NCI-H2107 (cell line): ENCODE measurements at regions not wholly inside any gene's neighbourhood (a gene's known extent, or its start where the extent isn't known, plus 50 kb on each side); places are given as distances from the start of the nearest gene placed in this dataset.
A peak's percentile ranks its signal among the peaks of the same experiment; 100 is the strongest.

ENCODE experiments used
- DNase-seq: peaks from one replicate; lab custom pipeline; 2025; lab: John Stamatoyannopoulos, UW

DNA sequence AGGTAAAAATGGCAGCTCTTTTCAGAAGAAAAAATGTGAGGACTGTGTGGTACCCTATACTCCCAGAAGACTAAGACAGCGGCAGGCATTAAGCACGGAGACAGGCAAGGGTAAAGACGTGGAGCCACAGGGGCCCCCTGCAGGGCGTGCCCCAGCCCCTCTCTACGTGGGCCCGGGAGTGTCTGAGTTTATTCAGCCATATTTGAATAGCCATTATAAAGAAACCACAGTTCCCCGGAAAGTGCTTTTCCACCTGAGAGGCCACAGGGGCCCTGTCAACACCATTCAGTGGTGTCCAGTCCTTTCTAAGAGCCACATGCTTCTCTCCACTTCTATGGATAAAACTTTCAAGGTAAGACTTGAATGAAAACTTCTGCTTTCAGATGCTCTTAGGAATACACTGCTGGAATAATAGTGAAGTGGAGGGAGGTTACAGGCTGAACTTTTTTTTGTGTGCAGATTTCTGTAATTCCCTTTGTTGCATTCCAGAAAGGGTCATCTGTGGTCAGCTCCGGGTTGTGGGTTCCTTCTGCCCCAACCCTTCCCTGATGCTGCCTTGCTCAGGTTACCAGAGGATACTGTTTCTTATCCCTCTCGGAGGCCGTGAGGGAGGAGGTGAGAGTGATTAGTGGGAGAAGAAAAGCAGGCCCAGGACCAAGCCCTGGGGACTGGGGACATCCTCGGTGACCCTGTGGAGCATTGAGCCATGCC lies 58.4 kb downstream of the SLC25A47 start:
- DNase-seq = no peak

GRCh38 chr14:100382106-100382455 lies 58.9 kb downstream of the SLC25A47 start:
- DNase-seq = no peak

DNA sequence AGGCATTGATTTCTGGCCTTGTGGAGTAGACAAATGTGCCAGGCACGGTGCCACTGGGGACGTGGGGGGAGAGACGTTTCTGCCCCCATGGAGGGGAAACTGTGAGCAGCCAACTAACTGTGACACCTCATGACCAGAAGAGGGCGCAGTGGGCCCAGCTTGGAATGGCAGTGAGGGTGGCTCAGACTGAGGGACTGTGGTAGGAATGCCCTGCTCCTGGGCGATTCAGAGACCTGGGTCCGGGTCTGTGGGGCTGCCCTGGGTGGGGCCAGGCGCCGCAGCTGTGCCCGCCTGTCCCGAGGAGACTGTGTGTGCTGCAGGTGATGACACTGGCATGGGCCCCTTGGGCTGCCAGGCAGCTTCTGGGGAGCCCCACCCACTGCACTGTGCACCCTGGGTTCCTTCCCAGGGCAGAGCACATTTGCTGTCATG lies 60.6 kb downstream of the SLC25A47 start:
- DNase-seq = peak; percentile 86

DNA sequence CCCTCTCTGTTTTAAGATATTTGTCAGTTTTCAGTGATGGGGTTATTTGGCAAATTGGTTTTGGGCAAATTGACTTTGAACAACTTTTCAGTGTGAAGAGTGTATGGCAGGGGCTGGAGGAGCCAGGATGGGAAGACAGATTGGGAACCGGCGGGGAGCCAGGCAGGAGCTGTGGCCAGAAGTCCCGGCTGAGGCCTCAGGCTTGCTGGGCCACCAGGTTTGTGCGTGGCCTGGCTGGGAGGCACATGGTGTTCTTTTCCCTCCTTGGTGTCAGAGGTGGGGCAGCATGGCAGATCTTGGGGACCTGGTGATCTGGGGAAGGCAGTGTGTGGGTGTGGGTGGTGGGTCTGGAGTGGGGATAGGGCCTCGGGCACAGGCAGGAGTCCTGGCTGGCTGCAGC lies 61.1 kb downstream of the SLC25A47 start:
- DNase-seq = no peak

DNA sequence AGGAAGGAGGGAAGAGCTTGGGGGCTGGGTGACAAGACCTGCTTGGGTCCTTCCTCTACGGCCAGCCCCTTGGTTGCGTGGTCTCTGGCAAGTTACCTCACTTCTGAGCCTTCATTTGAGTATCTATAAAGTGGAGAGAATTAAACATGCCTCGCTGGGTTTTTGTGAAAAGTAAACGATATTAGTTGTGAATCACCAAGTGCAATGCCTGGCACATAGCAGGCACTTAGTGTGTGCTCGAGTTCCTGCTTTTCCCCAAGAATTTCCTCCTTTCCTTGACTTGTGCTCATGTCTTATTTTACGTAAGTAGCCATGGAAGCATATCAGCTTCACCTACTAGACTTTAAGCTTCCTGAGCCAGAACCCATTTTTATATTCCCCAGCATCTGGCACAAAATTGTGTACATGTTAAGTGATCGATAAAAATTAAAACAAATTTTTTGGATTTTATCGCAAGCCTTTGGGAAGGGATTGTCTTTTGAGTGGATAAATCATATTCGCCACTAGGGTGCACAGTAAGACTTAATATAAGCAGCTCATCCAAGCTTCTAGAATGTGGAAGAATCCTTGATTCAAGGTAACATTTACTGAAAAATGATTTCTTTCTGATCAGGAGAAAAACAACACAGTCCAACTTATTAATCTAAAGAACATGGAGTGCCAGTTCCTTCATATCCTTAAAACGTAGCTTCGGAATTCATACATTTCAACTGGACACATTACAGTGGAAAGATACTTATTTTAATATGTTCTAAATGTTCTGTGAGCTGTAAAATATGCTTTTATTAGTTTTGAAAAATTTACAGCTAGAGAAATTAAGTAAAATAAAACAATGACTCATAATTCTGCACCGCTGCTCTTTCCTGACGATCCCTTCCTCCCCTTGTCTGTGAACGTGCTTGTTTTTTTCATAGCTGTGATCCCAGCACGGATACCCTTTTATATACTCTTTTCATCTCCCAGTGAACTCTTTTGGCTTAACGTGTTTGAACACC lies 62.0 kb downstream of the SLC25A47 start:
- peak; percentile 61 for DNase-seq

DNA sequence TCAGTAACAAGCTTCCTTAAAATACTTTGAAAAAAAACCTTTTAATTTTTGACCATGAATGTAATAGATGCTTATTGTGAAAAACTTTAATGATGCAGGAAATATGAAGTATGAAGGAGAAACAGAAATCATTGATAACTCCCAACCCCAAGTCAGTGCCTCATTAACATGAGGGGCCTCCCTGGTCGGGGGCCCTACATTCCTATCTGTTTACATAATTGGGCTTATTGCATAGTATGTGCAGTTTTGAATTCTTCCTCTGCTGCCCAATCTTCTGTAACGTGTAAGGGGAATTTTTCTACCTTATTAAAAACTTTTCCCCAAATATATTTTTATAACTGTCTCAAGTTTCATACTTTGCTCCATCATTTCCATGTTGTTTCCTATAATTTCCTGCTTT lies 63.0 kb downstream of the SLC25A47 start:
- no peak for DNase-seq

- DNase-seq = no peak
Measured at GRCh38 chr14:100386846-100387245, 63.7 kb downstream of the SLC25A47 start.

- DNase-seq = no peak
Measured at GRCh38 chr14:100387450-100387849, 64.3 kb downstream of the SLC25A47 start.

- no peak for DNase-seq
Measured at GRCh38 chr14:100388103-100389054, 65.2 kb downstream of the SLC25A47 start.

- no peak for DNase-seq
Measured at GRCh38 chr14:100389497-100390104, 66.5 kb downstream of the SLC25A47 start.

GRCh38 chr14:100391173-100391572 lies 68.0 kb downstream of the SLC25A47 start:
- DNase-seq = no peak

- DNase-seq = no peak
Measured at GRCh38 chr14:100391724-100392123, 68.6 kb downstream of the SLC25A47 start.

- DNase-seq = no peak
Measured at GRCh38 chr14:100392356-100392755, 69.2 kb downstream of the SLC25A47 start.

GRCh38 chr14:100393362-100393761 lies 70.2 kb downstream of the SLC25A47 start:
- DNase-seq = no peak

GRCh38 chr14:100393906-100394732 lies 71.0 kb downstream of the SLC25A47 start:
- DNase-seq = no peak

GRCh38 chr14:100394886-100395672 lies 71.9 kb downstream of the SLC25A47 start:
- DNase-seq = no peak

DNA sequence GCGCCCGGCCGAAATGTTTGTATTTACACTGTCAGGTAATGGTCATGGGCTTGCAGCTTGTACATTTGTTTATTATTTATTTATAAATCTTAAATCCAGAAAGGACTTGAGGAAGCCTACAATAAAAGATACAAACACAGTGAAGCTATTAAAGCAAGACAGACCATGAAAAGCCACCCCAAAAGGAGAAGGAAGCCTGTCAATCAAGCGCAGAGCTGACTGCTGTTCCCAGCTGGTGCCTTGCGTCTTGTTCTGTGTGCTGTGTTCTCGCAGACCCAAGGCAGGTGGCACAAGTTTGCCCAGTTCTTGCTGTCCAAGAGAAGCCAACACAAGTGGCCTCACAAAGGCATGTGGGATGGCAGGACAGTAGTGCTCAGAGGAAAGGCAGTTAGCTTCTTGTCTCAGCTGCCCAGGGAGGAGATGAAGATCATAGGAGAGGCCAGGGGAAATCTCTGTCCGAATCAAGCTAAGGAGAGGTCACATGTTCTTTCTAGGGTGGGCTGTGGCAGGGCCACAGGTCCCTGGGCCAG lies 73.2 kb downstream of the SLC25A47 start:
- no peak for DNase-seq

GRCh38 chr14:100397005-100397404 lies 73.9 kb downstream of the SLC25A47 start:
- no peak for DNase-seq

GRCh38 chr14:100398044-100398443 lies 74.9 kb downstream of the SLC25A47 start:
- DNase-seq = no peak
